ENCODE measurements at regions not wholly inside any gene's neighbourhood (a gene's known extent, or its start where the extent isn't known, plus 50 kb on each side); places are given as distances from the start of the nearest gene placed in this dataset.

- no peaks in the 10 kb centered on the region for H3K27me3 Mint-ChIP-seq (ENCODE audit: low read depth)
- peaks cover 4% of the 10 kb centered on the region for H3K4me1 Mint-ChIP-seq
- TF ChIP-seq CTCF (IDR thresholded peaks at IDR 0.05; ENCODE audit: unreplicated experiment in 3 of 3), result no peak
- peaks cover 9% of the 10 kb centered on the region for H3K36me3 Mint-ChIP-seq (ENCODE audit: low read depth)
- H3K9me3 Mint-ChIP-seq, result no peaks in the 10 kb centered on the region
- H3K27ac Mint-ChIP-seq, result no peak overlapping the region
- peak overlapping the region; percentile 73 to 76 (median 74) for H3K4me3 Mint-ChIP-seq
Observed at GRCh38 chr7:65731129-65731528, 141.7 kb upstream of the VKORC1L1 start.

GRCh38 chr7:65731562-65732035 lies 141.3 kb upstream of the VKORC1L1 start:
- TF ChIP-seq CTCF (IDR thresholded peaks at IDR 0.05; ENCODE audit: unreplicated experiment in 3 of 3), result peak; percentile 21 to 29 (median 24)
- Mint-ChIP-seq H3K9me3 (no peaks in the 10 kb centered on the region), H3K27me3 (ENCODE audit: low read depth) (no peaks in the 10 kb centered on the region), H3K4me3 (peak overlapping the region; percentile 73 to 76 (median 74)), H3K4me1 (peaks cover 4% of the 10 kb centered on the region), H3K36me3 (ENCODE audit: low read depth) (peaks cover 6% of the 10 kb centered on the region), H3K27ac (no peak overlapping the region)

GRCh38 chr7:65744406-65744805 lies 128.5 kb upstream of the VKORC1L1 start:
- peaks cover 5% of the 10 kb centered on the region for H3K4me1 Mint-ChIP-seq
- no peak for TF ChIP-seq CTCF (IDR thresholded peaks at IDR 0.05; ENCODE audit: unreplicated experiment in 3 of 3)
- H3K36me3 Mint-ChIP-seq (ENCODE audit: low read depth), result peaks cover 11% of the 10 kb centered on the region
- no peak overlapping the region for H3K27ac Mint-ChIP-seq
- H3K27me3 Mint-ChIP-seq (ENCODE audit: low read depth), result peaks cover 4% of the 10 kb centered on the region
- no peaks in the 10 kb centered on the region for H3K9me3 Mint-ChIP-seq
- no peak overlapping the region for H3K4me3 Mint-ChIP-seq

- H3K36me3 Mint-ChIP-seq (ENCODE audit: low read depth), result no peaks in the 10 kb centered on the region
- no peak for TF ChIP-seq CTCF (IDR thresholded peaks at IDR 0.05; ENCODE audit: unreplicated experiment in 3 of 3)
- H3K4me3 Mint-ChIP-seq, result no peak overlapping the region
- no peaks in the 10 kb centered on the region for H3K9me3 Mint-ChIP-seq
- peaks cover 5% of the 10 kb centered on the region for H3K4me1 Mint-ChIP-seq
- H3K27ac Mint-ChIP-seq, result peak overlapping the region in 1 of 3 experiments; percentile 99
- H3K27me3 Mint-ChIP-seq (ENCODE audit: low read depth), result peaks cover 4% of the 10 kb centered on the region
Observed at GRCh38 chr7:65746398-65746669, 126.5 kb upstream of the VKORC1L1 start.

- TF ChIP-seq CTCF (IDR thresholded peaks at IDR 0.05; ENCODE audit: unreplicated experiment in 3 of 3), result no peak
Observed at GRCh38 chr7:65749039-65749438, 123.8 kb upstream of the VKORC1L1 start.

GRCh38 chr7:65749518-65749917 lies 123.4 kb upstream of the VKORC1L1 start:
- TF ChIP-seq CTCF (IDR thresholded peaks at IDR 0.05; ENCODE audit: unreplicated experiment in 3 of 3), result no peak
- Mint-ChIP-seq H3K27me3 (ENCODE audit: low read depth) (peaks cover 4% of the 10 kb centered on the region), H3K36me3 (ENCODE audit: low read depth) (peaks cover 2% of the 10 kb centered on the region), H3K9me3 (no peaks in the 10 kb centered on the region), H3K4me1 (peaks cover 5% of the 10 kb centered on the region), H3K4me3 (peak overlapping the region; percentile 93 to 94 (median 94)), H3K27ac (peak overlapping the region in 2 of 3 experiments; percentile 91 to 92)

More at GRCh38 chr7:65749039-65749438, 123.8 kb upstream of the VKORC1L1 start:
- Mint-ChIP-seq H3K36me3 (ENCODE audit: low read depth) (no peaks in the 10 kb centered on the region), H3K27me3 (ENCODE audit: low read depth) (peaks cover 4% of the 10 kb centered on the region), H3K9me3 (no peaks in the 10 kb centered on the region), H3K4me3 (peak overlapping the region in 2 of 3 experiments; percentile 17 to 94), H3K27ac (no peak overlapping the region), H3K4me1 (peaks cover 5% of the 10 kb centered on the region)
